C4-2B (cell line): ENCODE measurements at regions not wholly inside any gene's neighbourhood (a gene's known extent, or its start where the extent isn't known, plus 50 kb on each side); places are given as distances from the start of the nearest gene placed in this dataset.

ENCODE experiments used
- ZFX ChIP-seq: fragments of 450-650 bp; IDR thresholded peaks from 2 replicates; pipeline ENCODE4 v1.6.1; 2017
- TF ChIP-seq, protein P1 (sequence below): fragments of 450-650 bp; conservative IDR thresholded peaks from 2 replicates; pipeline ENCODE4 v1.5.1; 2017; ENCODE audit warnings: mild to moderate bottlenecking

DNA sequence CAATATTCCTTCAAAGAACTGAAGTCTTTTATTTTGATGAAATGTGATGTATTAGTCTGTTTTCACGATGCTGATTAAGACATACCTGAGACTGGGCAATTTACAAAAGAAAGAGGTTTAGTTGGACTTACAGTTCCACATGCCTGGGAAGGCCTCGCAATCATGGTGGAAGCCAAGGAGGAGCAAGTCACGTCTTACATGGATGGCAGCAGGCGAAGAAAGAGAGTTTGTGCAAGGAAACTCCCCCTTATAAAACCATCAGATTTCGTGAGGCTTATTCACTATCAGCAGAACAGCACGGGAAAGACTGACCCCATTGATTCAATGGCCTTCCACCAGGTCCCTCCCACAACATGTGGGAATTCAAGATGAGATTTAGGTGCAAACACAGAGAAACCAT is 750.3 kb upstream of the KCND2 start:
- TF ChIP-seq, protein P1, sequence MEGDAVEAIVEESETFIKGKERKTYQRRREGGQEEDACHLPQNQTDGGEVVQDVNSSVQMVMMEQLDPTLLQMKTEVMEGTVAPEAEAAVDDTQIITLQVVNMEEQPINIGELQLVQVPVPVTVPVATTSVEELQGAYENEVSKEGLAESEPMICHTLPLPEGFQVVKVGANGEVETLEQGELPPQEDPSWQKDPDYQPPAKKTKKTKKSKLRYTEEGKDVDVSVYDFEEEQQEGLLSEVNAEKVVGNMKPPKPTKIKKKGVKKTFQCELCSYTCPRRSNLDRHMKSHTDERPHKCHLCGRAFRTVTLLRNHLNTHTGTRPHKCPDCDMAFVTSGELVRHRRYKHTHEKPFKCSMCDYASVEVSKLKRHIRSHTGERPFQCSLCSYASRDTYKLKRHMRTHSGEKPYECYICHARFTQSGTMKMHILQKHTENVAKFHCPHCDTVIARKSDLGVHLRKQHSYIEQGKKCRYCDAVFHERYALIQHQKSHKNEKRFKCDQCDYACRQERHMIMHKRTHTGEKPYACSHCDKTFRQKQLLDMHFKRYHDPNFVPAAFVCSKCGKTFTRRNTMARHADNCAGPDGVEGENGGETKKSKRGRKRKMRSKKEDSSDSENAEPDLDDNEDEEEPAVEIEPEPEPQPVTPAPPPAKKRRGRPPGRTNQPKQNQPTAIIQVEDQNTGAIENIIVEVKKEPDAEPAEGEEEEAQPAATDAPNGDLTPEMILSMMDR, result no peak
- TF ChIP-seq ZFX, result no peak
